ENCODE measurements at regions not wholly inside any gene's neighbourhood (a gene's known extent, or its start where the extent isn't known, plus 50 kb on each side); places are given as distances from the start of the nearest gene placed in this dataset.

DNA sequence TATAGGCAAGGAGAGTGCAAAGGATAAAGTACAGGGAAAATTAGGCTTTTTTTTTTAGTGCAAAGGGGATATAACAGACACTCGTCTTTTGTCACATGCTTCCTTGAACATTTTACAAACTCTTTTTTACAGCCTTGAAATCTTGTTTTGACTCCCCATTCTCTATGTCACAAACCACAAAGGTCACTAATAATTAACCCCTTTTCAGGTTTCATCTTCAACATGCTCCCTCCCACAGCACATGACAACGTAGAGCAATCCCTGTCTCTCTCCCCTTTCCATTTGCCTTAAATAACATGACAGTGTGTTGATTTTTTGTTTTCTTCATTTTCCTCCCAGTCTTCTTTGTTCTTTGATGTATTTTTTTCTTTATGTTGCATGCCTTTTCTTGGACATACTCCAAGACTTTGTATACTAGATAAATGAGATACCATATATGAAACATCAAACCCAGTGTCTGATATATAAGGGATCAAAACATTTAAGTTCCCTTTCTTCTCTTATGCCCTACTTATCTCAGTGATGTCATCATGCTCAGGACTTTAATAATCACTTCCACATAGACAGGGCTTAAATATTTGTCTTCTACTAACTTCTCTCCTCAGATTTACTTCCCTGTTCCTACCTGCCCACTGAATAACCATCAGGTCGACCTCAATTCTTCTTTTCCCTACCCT lies 378.7 kb upstream of the HSF2 start:
- TF ChIP-seq, protein P1, sequence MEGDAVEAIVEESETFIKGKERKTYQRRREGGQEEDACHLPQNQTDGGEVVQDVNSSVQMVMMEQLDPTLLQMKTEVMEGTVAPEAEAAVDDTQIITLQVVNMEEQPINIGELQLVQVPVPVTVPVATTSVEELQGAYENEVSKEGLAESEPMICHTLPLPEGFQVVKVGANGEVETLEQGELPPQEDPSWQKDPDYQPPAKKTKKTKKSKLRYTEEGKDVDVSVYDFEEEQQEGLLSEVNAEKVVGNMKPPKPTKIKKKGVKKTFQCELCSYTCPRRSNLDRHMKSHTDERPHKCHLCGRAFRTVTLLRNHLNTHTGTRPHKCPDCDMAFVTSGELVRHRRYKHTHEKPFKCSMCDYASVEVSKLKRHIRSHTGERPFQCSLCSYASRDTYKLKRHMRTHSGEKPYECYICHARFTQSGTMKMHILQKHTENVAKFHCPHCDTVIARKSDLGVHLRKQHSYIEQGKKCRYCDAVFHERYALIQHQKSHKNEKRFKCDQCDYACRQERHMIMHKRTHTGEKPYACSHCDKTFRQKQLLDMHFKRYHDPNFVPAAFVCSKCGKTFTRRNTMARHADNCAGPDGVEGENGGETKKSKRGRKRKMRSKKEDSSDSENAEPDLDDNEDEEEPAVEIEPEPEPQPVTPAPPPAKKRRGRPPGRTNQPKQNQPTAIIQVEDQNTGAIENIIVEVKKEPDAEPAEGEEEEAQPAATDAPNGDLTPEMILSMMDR (conservative IDR thresholded peaks at IDR 0.05; ENCODE audit: low read depth, low read length) = no peak
- TF ChIP-seq EZH2 (IDR thresholded peaks at IDR 0.05; ENCODE audit: low read length, unreplicated experiment) (no peak), EZH2phosphoT487 (IDR thresholded peaks at IDR 0.05; ENCODE audit: borderline replicate concordance, low read length) (no peak)

All from PC-3 (cell line).